GM23248 (cell line): ENCODE measurements at regions not wholly inside any gene's neighbourhood (a gene's known extent, or its start where the extent isn't known, plus 50 kb on each side); places are given as distances from the start of the nearest gene placed in this dataset.

Experiments
- EZH2 ChIP-seq: fragments of 200-600 bp; sonication (generic); IDR thresholded peaks from 2 replicates; pipeline ENCODE4 v1.6.1; 2018; ENCODE audit warnings: antibody characterized with exemption, mild to moderate bottlenecking; ENCODE audit not compliant: insufficient read depth, poor library complexity, severe bottlenecking
- EZH2phosphoT487 ChIP-seq: fragments of 200-600 bp; sonication (generic); IDR thresholded peaks from 2 replicates; pipeline ENCODE4 v1.6.1; 2018; ENCODE audit warnings: antibody characterized with exemption, moderate library complexity, mild to moderate bottlenecking, low read depth; ENCODE audit not compliant: insufficient read depth

GRCh38 chr15:66621491-66622467 lies 56.0 kb upstream of the LCTL start:
- no peak for TF ChIP-seq EZH2phosphoT487
- no peak for TF ChIP-seq EZH2
